Gastroesophageal sphincter (tissue), 4 donors: ENCODE measurements at regions not wholly inside any gene's neighbourhood (a gene's known extent, or its start where the extent isn't known, plus 50 kb on each side); places are given as distances from the start of the nearest gene placed in this dataset.

Source experiments
- ATAC-seq: fragments of 150-250 bp; one replicate; pipeline ENCODE4 v1.9.1; 2016; ENCODE audit warnings: mild to moderate bottlenecking, moderate library complexity
- H3K27ac ChIP-seq, 4 donors: fragments of 200-600 bp; sonication (generic) in 3 of 4; 1 replicate in 3 of 4; 2 replicates in 1 of 4; pipeline ENCODE4 v1.5.1; 2016 to 2019
- H3K27me3 ChIP-seq: fragments of 200-600 bp; sonication (generic); one replicate; pipeline ENCODE4 v1.5.1; 2019
- H3K36me3 ChIP-seq, 2 donors: fragments of 200-600 bp; sonication (generic); one replicate each; pipeline ENCODE4 v1.5.1; 2019; ENCODE audit warnings: control low read depth in 1 of 2
- H3K4me1 ChIP-seq, 3 donors: fragments of 200-600 bp; sonication (generic); 1 replicate in 2 of 3; 2 replicates in 1 of 3; pipeline ENCODE4 v1.5.1; 2016 to 2019; ENCODE audit warnings: control low read depth in 2 of 3
- H3K4me3 ChIP-seq, 2 donors: fragments of 200-600 bp; sonication (generic); one replicate each; pipeline ENCODE4 v1.5.1; 2019; ENCODE audit warnings: mild to moderate bottlenecking in 1 of 2, moderate library complexity in 1 of 2
- H3K9me3 ChIP-seq, 3 donors: fragments of 200-600 bp; sonication (generic); one replicate each; pipeline ENCODE4 v1.5.1; 2017 to 2019; ENCODE audit warnings: control low read depth in 2 of 3
- CTCF ChIP-seq, 4 experiments: fragments of 200-600 bp in 2 of 4; fragments of 450-650 bp in 2 of 4; sonication (generic) in 1 of 4; IDR thresholded peaks; one replicate each; pipeline ENCODE4 v1.5.1; 2017 to 2019; ENCODE audit warnings: antibody characterized with exemption in 4 of 4, mild to moderate bottlenecking in 2 of 4, moderate library complexity in 2 of 4
- EP300 ChIP-seq: sonication (generic); formaldehyde crosslinking; IDR thresholded peaks from one replicate; pipeline ENCODE4 v1.6.1; 2017; ENCODE audit warnings: antibody characterized with exemption, mild to moderate bottlenecking
- POLR2A ChIP-seq, 2 donors: fragments of 450-650 bp; IDR thresholded peaks; one replicate each; pipeline ENCODE4 v1.6.1; 2017; ENCODE audit warnings: antibody characterized with exemption in 2 of 2, mild to moderate bottlenecking in 2 of 2, moderate library complexity in 1 of 2
- POLR2AphosphoS5 ChIP-seq: sonication (generic); formaldehyde crosslinking; IDR thresholded peaks from one replicate; pipeline ENCODE4 v1.6.1; 2017; ENCODE audit warnings: antibody characterized with exemption
- WGBS, 2 donors: methylation state at CpG; one replicate each; pipeline ENCODE4 v1.1.5; 2018; ENCODE audit warnings: low coverage in 1 of 2; 5-methylcytosine and 5-hydroxymethylcytosine counted together

GRCh38 chr10:129033790-129034272, 433.2 kb upstream of the MGMT start:
- H3K4me1 ChIP-seq = no peaks in the 10 kb centered on the region
- ATAC-seq = no peak
- H3K4me3 ChIP-seq = no peak overlapping the region
- TF ChIP-seq CTCF (IDR thresholded peaks at IDR 0.05) = no peak
- TF ChIP-seq POLR2A (IDR thresholded peaks at IDR 0.05) = no peak
- no peak for TF ChIP-seq POLR2AphosphoS5
- no peak for TF ChIP-seq EP300
- WGBS, 2 donors = 72 to 75% methylated on average over 5 to 6 of the region's 14 CpGs
- no peak overlapping the region for H3K27ac ChIP-seq
- H3K36me3 ChIP-seq = no peaks in the 10 kb centered on the region
- H3K9me3 ChIP-seq = no peaks in the 10 kb centered on the region
- H3K27me3 ChIP-seq = peaks cover 87% of the 10 kb centered on the region

GRCh38 chr10:129035052-129035827, 431.8 kb upstream of the MGMT start:
- Histone ChIP-seq H3K27ac (no peak overlapping the region), H3K4me1 (no peaks in the 10 kb centered on the region), H3K27me3 (peaks cover 86% of the 10 kb centered on the region), H3K36me3 (no peaks in the 10 kb centered on the region), H3K4me3 (no peak overlapping the region), H3K9me3 (no peaks in the 10 kb centered on the region)
- ATAC-seq = no peak
- TF ChIP-seq POLR2A (IDR thresholded peaks at IDR 0.05) (no peak), EP300 (no peak), POLR2AphosphoS5 (no peak), CTCF (IDR thresholded peaks at IDR 0.05) (no peak)
- 46 to 60% methylated on average over 19 to 24 of the region's 24 CpGs for WGBS, 2 donors

DNA sequence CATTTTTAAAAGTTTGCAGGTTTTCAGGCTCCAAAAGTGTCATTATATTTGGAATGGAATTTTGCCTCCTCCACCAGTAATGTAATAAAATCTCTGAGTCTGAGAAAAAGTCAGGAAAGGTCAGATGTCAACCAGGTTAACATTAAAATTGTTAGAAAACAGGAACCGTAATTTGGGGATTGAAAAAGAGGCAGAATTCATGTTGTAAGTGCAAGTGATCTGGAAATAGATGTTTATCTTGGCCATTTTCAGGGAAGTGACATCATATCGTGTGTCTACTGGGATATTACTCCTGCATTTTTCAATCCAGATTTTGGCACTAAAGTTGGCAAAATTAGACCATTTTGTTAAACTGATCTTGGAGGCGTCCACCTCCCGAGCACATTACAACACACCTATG, 428.5 kb upstream of the MGMT start:
- H3K36me3 ChIP-seq = no peaks in the 10 kb centered on the region
- ATAC-seq = peak; percentile 52
- H3K9me3 ChIP-seq = no peaks in the 10 kb centered on the region
- no peaks in the 10 kb centered on the region for H3K4me1 ChIP-seq
- H3K27me3 ChIP-seq = peaks cover 72% of the 10 kb centered on the region
- no peak overlapping the region for H3K27ac ChIP-seq
- TF ChIP-seq POLR2A (IDR thresholded peaks at IDR 0.05) (no peak), CTCF (IDR thresholded peaks at IDR 0.05) (no peak), EP300 (no peak)
- 24 to 34% methylated on average over 3 to 4 of the region's 4 CpGs for WGBS, 2 donors
- H3K4me3 ChIP-seq = no peak overlapping the region

- no peaks in the 10 kb centered on the region for H3K4me1 ChIP-seq
- H3K4me3 ChIP-seq = no peak overlapping the region
- 52 to 62% methylated on average over 13 to 14 of the region's 15 CpGs for WGBS, 2 donors
- no peak for ATAC-seq
- H3K27ac ChIP-seq = no peak overlapping the region
- TF ChIP-seq POLR2A (IDR thresholded peaks at IDR 0.05) (no peak), POLR2AphosphoS5 (no peak), CTCF (IDR thresholded peaks at IDR 0.05) (no peak), EP300 (no peak)
- H3K36me3 ChIP-seq = no peaks in the 10 kb centered on the region
- H3K9me3 ChIP-seq = no peaks in the 10 kb centered on the region
- H3K27me3 ChIP-seq = peaks cover 64% of the 10 kb centered on the region
Measured at GRCh38 chr10:129039406-129040370, 427.4 kb upstream of the MGMT start.
